Renal cortex interstitium (tissue), 11 donors: ENCODE measurements at regions not wholly inside any gene's neighbourhood (a gene's known extent, or its start where the extent isn't known, plus 50 kb on each side); places are given as distances from the start of the nearest gene placed in this dataset.

Experiments used
- DNase-seq, 11 donors: peaks; one replicate each; pipeline ENCODE4 v3.0.0-alpha.2; 2013; ENCODE audit warnings: low read depth in 9 of 11, low spot score in 4 of 11; ENCODE audit errors: extremely low read depth in 1 of 11

GRCh38 chr9:17942498-17942897 is 363.6 kb downstream of the SH3GL2 start:
- no peak for DNase-seq

- no peak for DNase-seq
Measured at GRCh38 chr9:17955409-17955808, 376.5 kb downstream of the SH3GL2 start.

GRCh38 chr9:17958363-17958762 is 379.5 kb downstream of the SH3GL2 start:
- no peak for DNase-seq

DNA sequence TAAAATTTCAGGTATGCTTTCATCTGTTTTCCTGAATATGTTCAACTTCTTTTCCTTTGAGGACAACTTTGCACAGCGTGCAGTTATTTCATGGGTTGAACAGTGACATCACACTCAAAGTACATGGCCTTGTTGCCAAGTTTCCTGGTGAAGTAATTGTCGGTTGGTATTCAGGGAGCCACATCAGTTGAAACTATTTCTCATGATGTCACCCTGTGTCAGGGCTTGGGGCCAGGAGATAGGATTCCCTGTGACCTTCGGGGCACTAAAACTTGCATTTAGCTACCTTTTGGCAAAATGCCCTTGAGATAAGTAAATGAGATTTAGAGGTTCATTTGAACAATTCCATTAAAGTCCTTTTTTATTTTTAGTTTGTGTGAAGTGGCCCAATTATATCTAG is 383.9 kb downstream of the SH3GL2 start:
- no peak for DNase-seq

- no peak for DNase-seq
Measured at GRCh38 chr9:17963498-17963897, 384.6 kb downstream of the SH3GL2 start.

DNA sequence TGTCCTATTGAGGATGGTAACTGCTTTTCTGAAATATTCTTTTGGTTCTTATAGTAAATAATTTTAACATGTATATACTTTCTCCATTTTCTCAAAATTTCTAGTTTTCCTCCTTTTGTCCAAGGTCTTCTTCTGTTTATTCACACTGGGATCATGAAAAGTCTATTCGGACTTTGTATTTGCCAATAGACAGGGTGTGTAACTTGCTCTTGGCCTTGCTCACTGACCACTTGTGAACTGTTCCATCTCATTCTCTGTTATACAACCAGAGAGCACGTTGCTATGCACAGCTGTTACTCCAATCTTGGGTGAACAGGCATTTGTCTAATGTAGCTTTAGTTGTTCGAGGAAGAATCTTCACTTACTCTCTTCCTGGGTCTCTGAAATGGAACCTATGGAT is 388.9 kb downstream of the SH3GL2 start:
- DNase-seq: no peak

- DNase-seq: no peak
Measured at GRCh38 chr9:17969232-17969631, 390.4 kb downstream of the SH3GL2 start.

- DNase-seq: no peak
Measured at GRCh38 chr9:17970277-17970676, 391.4 kb downstream of the SH3GL2 start.

- no peak for DNase-seq
Measured at GRCh38 chr9:17978773-17979172, 399.9 kb downstream of the SH3GL2 start.

DNA sequence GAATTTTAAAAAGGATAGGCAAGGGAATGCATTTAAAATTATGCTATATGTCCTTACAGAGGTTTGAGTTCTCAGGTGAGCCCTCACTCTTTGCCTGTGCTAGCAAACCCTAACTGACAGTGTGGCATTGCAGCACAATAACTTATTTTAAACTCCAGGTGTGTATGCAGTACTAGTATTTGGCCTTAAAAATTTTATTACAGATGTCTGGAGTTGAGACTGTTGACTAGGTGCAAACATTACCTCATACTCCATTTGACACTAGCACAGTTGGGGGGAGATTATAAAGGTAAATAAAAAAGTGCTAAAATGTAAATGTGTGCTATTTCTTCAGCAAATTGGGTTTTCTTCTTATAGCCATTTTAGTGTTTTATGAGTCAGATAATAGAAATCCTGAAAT is 407.7 kb downstream of the SH3GL2 start:
- DNase-seq: no peak

DNA sequence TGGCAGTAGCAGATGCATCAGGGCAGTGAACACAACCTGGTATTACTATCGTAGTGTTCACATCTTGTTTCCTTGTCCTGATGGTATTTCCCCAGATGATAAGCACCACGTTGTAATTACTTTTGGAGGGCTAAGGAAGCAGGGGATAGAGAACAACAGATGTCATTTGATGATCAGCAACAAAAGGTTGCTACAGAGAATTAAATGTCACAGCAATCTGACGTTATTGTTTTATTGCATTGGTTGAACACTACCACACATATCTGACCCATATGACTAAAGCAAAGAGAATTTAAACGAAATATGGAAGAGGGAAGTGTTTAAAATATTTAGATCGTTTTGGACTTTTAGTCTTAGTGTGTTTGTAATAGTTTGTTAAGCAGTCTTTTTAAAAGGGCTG is 408.3 kb downstream of the SH3GL2 start:
- no peak for DNase-seq

DNA sequence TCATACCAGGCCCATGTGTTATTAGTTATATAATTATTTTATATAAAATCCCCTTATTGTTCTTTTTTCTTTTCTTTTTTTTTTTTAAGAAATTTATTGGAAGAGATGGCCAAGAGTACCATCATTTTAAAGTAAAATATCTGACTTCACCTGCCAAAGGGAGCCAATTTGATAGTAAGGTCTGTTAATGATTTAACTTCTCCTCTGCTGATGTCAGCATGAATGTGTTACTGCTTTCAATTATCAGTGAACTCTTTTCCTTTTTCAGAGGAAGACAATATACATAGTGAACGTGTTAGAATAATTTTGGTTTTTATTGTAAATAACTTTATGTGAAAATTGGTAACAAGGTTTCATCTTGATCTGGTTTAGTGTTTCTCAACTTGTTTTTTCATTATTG is 409.6 kb downstream of the SH3GL2 start:
- no peak for DNase-seq

GRCh38 chr9:17990602-17991001 is 411.7 kb downstream of the SH3GL2 start:
- DNase-seq: no peak

DNA sequence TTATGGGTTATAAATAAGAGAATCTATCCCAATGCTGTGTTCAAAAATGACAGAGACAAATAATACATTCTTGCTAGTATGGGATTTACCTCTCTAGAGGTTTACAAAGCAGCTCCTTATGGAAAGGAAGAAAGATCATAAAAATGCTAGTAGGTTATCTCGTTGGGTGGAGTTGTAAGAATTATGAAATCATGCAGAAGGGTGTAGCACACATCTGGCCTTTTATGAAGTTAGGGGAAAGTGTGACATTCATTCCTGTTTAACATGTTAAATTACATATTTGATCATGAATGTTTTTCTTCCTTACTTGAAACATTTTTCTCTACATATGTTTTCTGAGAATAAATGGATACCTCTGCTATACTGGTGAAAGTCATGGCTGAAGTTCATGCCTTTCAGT is 414.2 kb downstream of the SH3GL2 start:
- DNase-seq: no peak

DNA sequence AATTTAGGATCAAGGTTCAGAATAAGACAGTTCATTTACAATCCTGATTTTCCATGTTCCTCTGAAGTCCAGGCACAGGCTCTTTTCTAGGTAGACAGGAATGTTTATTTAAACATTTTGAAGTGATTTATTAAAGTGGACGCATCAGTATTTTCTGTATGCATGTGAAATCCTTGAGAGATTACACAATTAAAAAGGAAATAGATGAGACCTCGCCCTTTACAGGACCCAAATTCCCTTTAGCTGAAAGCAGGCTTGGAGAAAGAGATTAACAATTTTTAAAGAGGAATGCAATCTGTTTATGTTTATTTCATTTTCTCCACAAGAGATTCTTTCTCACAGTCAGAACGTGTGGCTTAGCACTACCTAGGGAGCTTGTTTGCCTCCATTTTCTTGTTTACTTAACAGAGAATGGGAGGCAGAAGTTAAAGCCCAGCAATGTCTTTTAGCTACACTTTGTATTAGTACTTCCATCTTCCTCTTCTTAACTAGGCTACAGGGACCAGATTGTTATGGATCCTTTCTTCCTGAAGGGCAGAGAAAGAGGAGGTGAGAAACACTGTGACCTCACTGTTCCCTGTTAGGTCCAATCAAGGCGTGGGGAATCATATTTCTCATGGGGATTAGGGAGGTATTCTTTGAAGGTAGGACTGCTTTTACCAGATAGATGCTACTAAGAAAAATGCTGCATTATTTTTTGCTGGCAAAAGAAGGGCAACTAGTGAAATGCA is 416.0 kb downstream of the SH3GL2 start:
- no peak for DNase-seq

DNA sequence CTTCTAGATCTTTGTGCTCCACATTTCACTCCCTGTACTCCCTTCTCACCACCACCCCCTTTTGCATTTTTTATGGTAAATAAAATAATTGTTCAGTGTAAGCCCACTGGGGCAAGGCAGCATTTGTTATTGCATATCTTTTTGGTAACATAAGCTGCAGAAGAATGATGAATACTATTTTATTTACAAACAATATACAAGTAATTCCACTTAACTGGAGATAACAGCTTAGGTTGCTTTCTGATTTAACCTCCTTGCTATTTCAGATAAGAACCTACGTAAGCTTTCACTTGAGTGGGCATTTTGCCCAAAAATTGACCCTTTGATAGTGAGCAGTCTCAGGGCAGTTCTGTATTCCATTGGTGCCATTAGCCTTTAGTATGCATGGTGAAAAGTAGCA is 417.9 kb downstream of the SH3GL2 start:
- DNase-seq: no peak

GRCh38 chr9:18002718-18003438 is 424.0 kb downstream of the SH3GL2 start:
- DNase-seq: no peak

DNA sequence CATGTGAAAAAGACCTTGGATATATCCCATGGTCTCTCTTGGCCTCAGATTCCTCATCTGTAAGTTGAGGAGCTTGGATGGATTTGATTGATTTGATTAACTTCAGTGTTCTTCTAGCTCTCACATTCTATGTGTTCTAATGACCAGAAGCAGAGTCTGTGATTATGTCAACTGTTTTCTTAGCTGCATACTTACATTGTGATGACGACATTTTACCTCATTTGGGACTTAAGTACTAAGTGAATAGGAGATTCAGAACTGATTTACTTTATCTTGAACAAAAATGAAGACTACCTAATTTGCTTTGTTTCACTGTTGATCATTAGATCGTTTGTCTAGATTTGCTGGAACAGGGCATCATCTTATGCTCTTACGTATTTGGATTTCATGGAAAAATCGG is 427.7 kb downstream of the SH3GL2 start:
- no peak for DNase-seq

GRCh38 chr9:18007621-18008020 is 428.8 kb downstream of the SH3GL2 start:
- no peak for DNase-seq

GRCh38 chr9:18009902-18010301 is 431.0 kb downstream of the SH3GL2 start:
- DNase-seq: no peak

- no peak for DNase-seq
Measured at GRCh38 chr9:18010492-18010891, 431.6 kb downstream of the SH3GL2 start.
